Activated CD8-positive, alpha-beta T cell treated with anti-CD3 and anti-CD28 coated beads, Interleukin-2, amount 10 ng/mL, durations not matched to agents 7 days and 5 days (primary cell): ENCODE measurements at regions not wholly inside any gene's neighbourhood (a gene's known extent, or its start where the extent isn't known, plus 50 kb on each side); places are given as distances from the start of the nearest gene placed in this dataset.
"Not testable (repeated sequence)": the region's sequence is repeated elsewhere in the genome, so short reads cannot be mapped to it uniquely, and the experiment has no call there.

Source experiments
- ATAC-seq: fragments of 150-1000 bp; cut with Tn5 transposase; one replicate; pipeline ENCODE4 v1.10.0; 2021; ENCODE audit warnings: moderate library complexity
- CTCF ChIA-PET: fragments of 350-600 bp; sonication (Branson Sonifier 250); formaldehyde crosslinking; loops from one replicate; lab custom pipeline; 2021; ENCODE audit warnings: antibody characterized with exemption; lab: Charles Lee
- POLR2A ChIA-PET: fragments of 350-600 bp; sonication (Branson Sonifier 250); formaldehyde crosslinking; loops from one replicate; lab custom pipeline; 2021; ENCODE audit warnings: antibody characterized with exemption; lab: Charles Lee
- DNase-seq: peaks from one replicate; pipeline ENCODE4 v3.0.0-alpha.2; 2020
- H3K27ac Mint-ChIP-seq: one replicate; pipeline ENCODE4 v1.8.0; 2021; ENCODE audit warnings: mild to moderate bottlenecking, mixed read lengths
- H3K27me3 Mint-ChIP-seq: one replicate; pipeline ENCODE4 v1.8.0; 2021; ENCODE audit warnings: low read depth, mixed read lengths
- H3K36me3 Mint-ChIP-seq: one replicate; pipeline ENCODE4 v1.8.0; 2021; ENCODE audit warnings: low read depth, mixed read lengths
- H3K4me1 Mint-ChIP-seq: one replicate; pipeline ENCODE4 v1.8.0; 2021; ENCODE audit warnings: low read depth, mixed read lengths
- H3K4me3 Mint-ChIP-seq: one replicate; pipeline ENCODE4 v1.8.0; 2021; ENCODE audit warnings: mild to moderate bottlenecking, mixed read lengths
- H3K9me3 Mint-ChIP-seq: one replicate; pipeline ENCODE4 v1.8.0; 2022; ENCODE audit warnings: mixed read lengths; ENCODE audit not compliant: insufficient read depth

GRCh38 chr10:57624856-57625592, 642.7 kb downstream of the IPMK start:
- no peaks in the 10 kb centered on the region for H3K4me1 Mint-ChIP-seq
- no peak for DNase-seq
- no peak overlapping the region for H3K4me3 Mint-ChIP-seq
- no peaks in the 10 kb centered on the region for H3K27me3 Mint-ChIP-seq
- ChIA-PET POLR2A (no interaction called here), CTCF (no interaction called here)
- no peaks in the 10 kb centered on the region for H3K36me3 Mint-ChIP-seq
- no peak for ATAC-seq
- no peak overlapping the region for H3K27ac Mint-ChIP-seq
- no peaks in the 10 kb centered on the region for H3K9me3 Mint-ChIP-seq

- H3K4me1 Mint-ChIP-seq: no peaks in the 10 kb centered on the region
- ATAC-seq (no peak), DNase-seq (no peak)
- ChIA-PET POLR2A (no interaction called here), CTCF (no interaction called here)
- no peak overlapping the region for H3K4me3 Mint-ChIP-seq
- no peaks in the 10 kb centered on the region for H3K9me3 Mint-ChIP-seq
- no peak overlapping the region for H3K27ac Mint-ChIP-seq
- H3K27me3 Mint-ChIP-seq: no peaks in the 10 kb centered on the region
- no peaks in the 10 kb centered on the region for H3K36me3 Mint-ChIP-seq
These were observed 643.6 kb downstream of the IPMK start for GRCh38 chr10:57624066-57624465.

- CTCF ChIA-PET: no interaction called here
- no peaks in the 10 kb centered on the region for H3K9me3 Mint-ChIP-seq
- ATAC-seq: no peak
These were observed 646.2 kb downstream of the IPMK start for GRCh38 chr10:57621466-57621865.

GRCh38 chr10:57605948-57606485, 661.7 kb downstream of the IPMK start:
- no peak overlapping the region for H3K4me3 Mint-ChIP-seq
- ATAC-seq (no peak), DNase-seq (no peak)
- H3K4me1 Mint-ChIP-seq: no peaks in the 10 kb centered on the region
- no peaks in the 10 kb centered on the region for H3K36me3 Mint-ChIP-seq
- H3K27ac Mint-ChIP-seq: no peak overlapping the region
- H3K9me3 Mint-ChIP-seq: peaks cover 5% of the 10 kb centered on the region
- CTCF ChIA-PET: no interaction called here
- POLR2A ChIA-PET: no interaction called here
- H3K27me3 Mint-ChIP-seq: no peaks in the 10 kb centered on the region

More at GRCh38 chr10:57621466-57621865, 646.2 kb downstream of the IPMK start:
- POLR2A ChIA-PET: no interaction called here
- Mint-ChIP-seq H3K27ac (no peak overlapping the region), H3K4me3 (no peak overlapping the region), H3K36me3 (no peaks in the 10 kb centered on the region), H3K27me3 (no peaks in the 10 kb centered on the region), H3K4me1 (no peaks in the 10 kb centered on the region)
- DNase-seq: no peak

GRCh38 chr10:57599440-57599839, 668.3 kb downstream of the IPMK start:
- ATAC-seq: no peak
- POLR2A ChIA-PET: no interaction called here
- Mint-ChIP-seq H3K27me3 (no peaks in the 10 kb centered on the region), H3K4me1 (no peaks in the 10 kb centered on the region), H3K36me3 (no peaks in the 10 kb centered on the region), H3K9me3 (no peaks in the 10 kb centered on the region), H3K4me3 (no peak overlapping the region), H3K27ac (no peak overlapping the region)
- DNase-seq: no peak
- CTCF ChIA-PET: no interaction called here

GRCh38 chr10:57593983-57594573, 673.6 kb downstream of the IPMK start:
- CTCF ChIA-PET: no interaction called here
- no peak for ATAC-seq
- no peaks in the 10 kb centered on the region for H3K27me3 Mint-ChIP-seq

GRCh38 chr10:57579926-57580325, 687.8 kb downstream of the IPMK start:
- POLR2A ChIA-PET: no interaction called here
- ATAC-seq (no peak), DNase-seq (no peak)
- H3K27me3 Mint-ChIP-seq: no peaks in the 10 kb centered on the region
- H3K4me3 Mint-ChIP-seq: no peak overlapping the region
- CTCF ChIA-PET: no interaction called here
- H3K36me3 Mint-ChIP-seq: no peaks in the 10 kb centered on the region
- H3K4me1 Mint-ChIP-seq: no peaks in the 10 kb centered on the region
- no peak overlapping the region for H3K27ac Mint-ChIP-seq
- peaks cover 6% of the 10 kb centered on the region for H3K9me3 Mint-ChIP-seq

More at GRCh38 chr10:57593983-57594573, 673.6 kb downstream of the IPMK start:
- no peak overlapping the region for H3K4me3 Mint-ChIP-seq
- no peak overlapping the region for H3K27ac Mint-ChIP-seq
- no peaks in the 10 kb centered on the region for H3K4me1 Mint-ChIP-seq
- DNase-seq: no peak
- POLR2A ChIA-PET: no interaction called here
- no peaks in the 10 kb centered on the region for H3K36me3 Mint-ChIP-seq
- H3K9me3 Mint-ChIP-seq: no peaks in the 10 kb centered on the region

GRCh38 chr10:57562211-57562610, 705.5 kb downstream of the IPMK start:
- CTCF ChIA-PET: interaction anchor here (0.6 kb wide), 1 partner anchor 12 kb away, joined by 3 read pairs; no protein-coding TSS in a partner anchor
- DNase-seq: no peak
- Mint-ChIP-seq H3K4me1 (no peaks in the 10 kb centered on the region), H3K27ac (no peak overlapping the region), H3K27me3 (no peaks in the 10 kb centered on the region), H3K4me3 (no peak overlapping the region), H3K9me3 (peaks cover 10% of the 10 kb centered on the region), H3K36me3 (no peaks in the 10 kb centered on the region)
- POLR2A ChIA-PET: no interaction called here
- ATAC-seq: no peak

GRCh38 chr10:57551774-57552173, 715.9 kb downstream of the IPMK start:
- H3K27ac Mint-ChIP-seq, H3K27me3 Mint-ChIP-seq, H3K4me1 Mint-ChIP-seq, H3K9me3 Mint-ChIP-seq, CTCF ChIA-PET, H3K4me3 Mint-ChIP-seq, ATAC-seq, POLR2A ChIA-PET, H3K36me3 Mint-ChIP-seq, DNase-seq: not testable (repeated sequence)

- Mint-ChIP-seq H3K4me3 (no peak overlapping the region), H3K36me3 (no peaks in the 10 kb centered on the region), H3K9me3 (peaks cover 7% of the 10 kb centered on the region), H3K27me3 (no peaks in the 10 kb centered on the region), H3K27ac (no peak overlapping the region), H3K4me1 (no peaks in the 10 kb centered on the region)
- no peak for DNase-seq
- no peak for ATAC-seq
- ChIA-PET POLR2A (no interaction called here), CTCF (no interaction called here)
These were observed 732.4 kb downstream of the IPMK start for GRCh38 chr10:57535306-57535705.

GRCh38 chr10:57513637-57514036, 754.1 kb downstream of the IPMK start:
- no peak for ATAC-seq
- POLR2A ChIA-PET: no interaction called here
- no peaks in the 10 kb centered on the region for H3K4me1 Mint-ChIP-seq

GRCh38 chr10:57507788-57508187, 759.9 kb downstream of the IPMK start:
- Mint-ChIP-seq H3K4me3 (no peak overlapping the region), H3K36me3 (no peaks in the 10 kb centered on the region), H3K27ac (no peak overlapping the region), H3K9me3 (peaks cover 5% of the 10 kb centered on the region), H3K4me1 (no peaks in the 10 kb centered on the region), H3K27me3 (no peaks in the 10 kb centered on the region)
- no peak for DNase-seq
- ChIA-PET CTCF (no interaction called here), POLR2A (no interaction called here)
- ATAC-seq: no peak

More at GRCh38 chr10:57513637-57514036, 754.1 kb downstream of the IPMK start:
- CTCF ChIA-PET: no interaction called here
- peaks cover 8% of the 10 kb centered on the region for H3K9me3 Mint-ChIP-seq
- H3K27ac Mint-ChIP-seq: no peak overlapping the region
- H3K27me3 Mint-ChIP-seq: no peaks in the 10 kb centered on the region
- H3K36me3 Mint-ChIP-seq: no peaks in the 10 kb centered on the region
- no peak overlapping the region for H3K4me3 Mint-ChIP-seq
- DNase-seq: no peak
